B cell (primary cell): ENCODE measurements at regions not wholly inside any gene's neighbourhood (a gene's known extent, or its start where the extent isn't known, plus 50 kb on each side); places are given as distances from the start of the nearest gene placed in this dataset.

Experiments
- ATAC-seq: fragments of 200-7000 bp; cut with Tn5 transposase; one replicate; pipeline ENCODE4 v1.10.0; 2021; ENCODE audit warnings: low read depth, mild to moderate bottlenecking, moderate number of reproducible peaks, moderate library complexity
- CTCF ChIA-PET: fragments of 350-600 bp; sonication (Branson Sonifier 250); formaldehyde crosslinking; loops from one replicate; lab custom pipeline; 2021; ENCODE audit warnings: antibody characterized with exemption, inconsistent platforms; lab: Charles Lee
- POLR2A ChIA-PET: fragments of 350-600 bp; sonication (Branson Sonifier 250); formaldehyde crosslinking; loops from one replicate; lab custom pipeline; 2021; ENCODE audit warnings: antibody characterized with exemption; lab: Charles Lee
- DNase-seq: peaks from one replicate; pipeline ENCODE4 v3.0.0; 2013
- H2AFZ ChIP-seq: 2 replicates; pipeline ENCODE4 v1.6.1; 2012; ENCODE audit warnings: mild to moderate bottlenecking, low read depth, low read length; ENCODE audit not compliant: insufficient read depth, poor library complexity, severe bottlenecking
- H3K27ac ChIP-seq, 2 donors: 1 replicate in 1 of 2; 2 replicates in 1 of 2; pipeline ENCODE4 v1.5.1; 2012 to 2013; ENCODE audit warnings: low read length in 2 of 2, mild to moderate bottlenecking in 2 of 2, moderate library complexity in 1 of 2
- H3K27me3 ChIP-seq, 4 experiments: fragments of 200-600 bp in 1 of 4; sonication (generic) in 1 of 4; replicated peaks in 1 of 4; 1 replicate in 2 of 4; 2 replicates in 2 of 4; pipeline versions ENCODE4 v1.6.1 to v1.7.0; 2013 to 2016; ENCODE audit warnings: low read length in 3 of 4, mild to moderate bottlenecking in 2 of 4, mixed read lengths in 1 of 4, moderate library complexity in 1 of 4; ENCODE audit not compliant: insufficient read depth in 4 of 4, control insufficient read depth in 3 of 4; ENCODE audit errors: control extremely low read depth in 1 of 4
- H3K36me3 ChIP-seq, 2 experiments: replicated peaks in 1 of 2; 1 replicate in 1 of 2; 2 replicates in 1 of 2; pipeline versions ENCODE4 v1.6.1 to v1.7.1; 2013; ENCODE audit warnings: low read length in 1 of 2; ENCODE audit not compliant: insufficient read depth in 2 of 2, control insufficient read depth in 1 of 2; ENCODE audit errors: control extremely low read depth in 1 of 2, extremely low read depth in 1 of 2
- H3K4me1 ChIP-seq, 2 donors: fragments of 200-600 bp in 1 of 2; sonication (generic) in 1 of 2; 1 replicate in 1 of 2; 2 replicates in 1 of 2; pipeline versions ENCODE4 v1.5.1 to v1.6.1; 2013 to 2017; ENCODE audit warnings: low read length in 2 of 2; ENCODE audit not compliant: control insufficient read depth in 2 of 2, insufficient read depth in 2 of 2
- H3K4me2 ChIP-seq: replicated peaks from 2 replicates; pipeline ENCODE3; 2012; ENCODE audit warnings: mild to moderate bottlenecking, low read depth, low read length; ENCODE audit not compliant: poor library complexity, severe bottlenecking
- H3K4me3 ChIP-seq, 5 experiments: fragments of 200-600 bp in 1 of 5; sonication (generic) in 1 of 5; 1 replicate in 3 of 5; 2 replicates in 2 of 5; pipeline versions ENCODE4 v1.5.1 to v1.7.0; 2011 to 2016; ENCODE audit warnings: low read length in 4 of 5, mild to moderate bottlenecking in 4 of 5, low read depth in 2 of 5, control low read depth in 1 of 5, moderate library complexity in 1 of 5; ENCODE audit not compliant: insufficient read depth in 1 of 5; ENCODE audit errors: control extremely low read depth in 1 of 5, extremely low read depth in 1 of 5
- H3K79me2 ChIP-seq: fragments of 200-600 bp; sonication (generic); one replicate; pipeline ENCODE4 v1.6.0; 2016; ENCODE audit warnings: low read length; ENCODE audit not compliant: control insufficient read depth, insufficient read depth
- H3K9ac ChIP-seq: fragments of 200-600 bp; sonication (generic); 2 replicates; pipeline ENCODE4 v1.6.1; 2017; ENCODE audit warnings: mild to moderate bottlenecking, low read length, moderate library complexity
- H3K9me3 ChIP-seq, 3 donors: one replicate each; pipeline versions ENCODE4 v1.6.1 to v1.7.1; 2013; ENCODE audit warnings: low read length in 2 of 3; ENCODE audit not compliant: control insufficient read depth in 2 of 3, insufficient read depth in 1 of 3; ENCODE audit errors: control extremely low read depth in 1 of 3
- H4K20me1 ChIP-seq: 2 replicates; pipeline ENCODE4 v1.6.0; 2012; ENCODE audit warnings: mild to moderate bottlenecking, low read length; ENCODE audit not compliant: insufficient read depth, control insufficient read depth, poor library complexity, severe bottlenecking
- H3K27ac Mint-ChIP-seq: one replicate; pipeline ENCODE4 v1.8.0; 2021; ENCODE audit warnings: mixed read lengths
- H3K27me3 Mint-ChIP-seq: one replicate; pipeline ENCODE4 v1.8.0; 2021; ENCODE audit warnings: mixed read lengths
- H3K4me1 Mint-ChIP-seq: one replicate; pipeline ENCODE4 v1.8.0; 2021; ENCODE audit warnings: mixed read lengths
- H3K4me3 Mint-ChIP-seq: one replicate; pipeline ENCODE4 v1.8.0; 2021; ENCODE audit warnings: mixed read lengths
- H3K9me3 Mint-ChIP-seq: one replicate; pipeline ENCODE4 v1.8.0; 2022; ENCODE audit warnings: mixed read lengths; ENCODE audit not compliant: insufficient read depth
- EZH2 ChIP-seq: IDR thresholded peaks from 2 replicates; pipeline ENCODE4 v1.6.1; 2012; ENCODE audit warnings: borderline replicate concordance, low read depth, mild to moderate bottlenecking, moderate library complexity, low read length; ENCODE audit not compliant: insufficient read depth, poor library complexity, severe bottlenecking
- WGBS: methylation state at CpG from one replicate; pipeline ENCODE4 v1.1.5; 2013; ENCODE audit warnings: missing lambda C conversion rate; ENCODE audit not compliant: insufficient coverage; 5-methylcytosine and 5-hydroxymethylcytosine counted together
- intact Hi-C: fragments of 100-400 bp; cut with micrococcal nuclease; formaldehyde crosslinking; loops from one replicate; pipeline ENCODE4 v1.10.0; 2022
- TF ChIP-seq, protein P1 (sequence below): fragments of 200-600 bp; IDR thresholded peaks from one replicate; pipeline ENCODE4 v1.8.0; 2022; ENCODE audit warnings: antibody characterized with exemption, mild to moderate bottlenecking

DNA sequence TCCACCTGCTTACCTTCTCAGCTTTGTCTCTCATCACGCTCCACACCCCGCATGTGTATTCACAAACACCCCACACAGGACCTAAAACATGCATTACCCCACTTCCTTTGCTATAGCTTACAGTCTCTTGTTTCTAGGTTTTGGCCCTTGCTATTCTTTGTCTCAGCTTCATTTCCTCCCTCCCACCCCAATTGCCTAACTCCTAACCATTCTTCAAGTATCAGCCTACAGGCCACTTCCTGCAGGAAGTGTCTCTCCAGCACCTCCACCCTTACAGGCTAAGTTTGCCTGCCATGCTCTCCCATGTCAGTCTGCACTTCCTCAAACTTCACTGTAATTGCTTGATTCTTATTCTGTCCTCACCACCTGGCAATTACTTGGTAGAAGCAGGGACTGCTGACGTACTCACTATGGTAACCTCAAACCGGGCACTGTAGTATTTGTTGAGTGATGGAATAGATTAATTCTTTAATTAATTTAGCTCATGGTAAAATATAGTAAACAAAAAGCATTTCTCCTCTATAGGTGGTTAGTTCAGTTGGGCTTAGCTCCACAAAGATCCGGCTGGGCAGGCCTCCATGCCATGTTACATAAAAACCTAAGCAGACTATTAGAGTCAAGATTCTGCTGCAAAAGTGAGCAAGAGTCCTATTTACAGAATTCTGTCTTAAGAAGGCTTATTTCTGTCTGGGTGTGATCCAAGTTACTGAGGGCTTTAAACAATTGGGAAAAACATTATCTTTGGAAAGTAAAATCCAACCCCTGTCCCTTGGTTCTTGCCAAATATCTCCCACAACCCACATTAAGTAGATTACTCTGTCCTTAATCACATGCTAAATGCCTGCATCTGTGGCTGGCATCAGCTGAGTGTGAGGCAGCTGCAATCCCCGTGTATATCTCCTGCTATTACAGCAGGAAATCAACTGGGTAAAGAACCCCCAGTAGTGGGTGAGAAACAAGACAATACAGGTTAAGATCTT is 124.7 kb upstream of the CPEB2 start:
- H3K4me1 Mint-ChIP-seq: peaks cover 13% of the 10 kb centered on the region
- Histone ChIP-seq H3K4me3 (no peak overlapping the region), H3K9me3 (no peaks in the 10 kb centered on the region), H2AFZ (peak overlapping the region; percentile 27), H4K20me1 (no peaks in the 10 kb centered on the region), H3K9ac (no peak overlapping the region), H3K27ac (no peak overlapping the region), H3K36me3 (no peaks in the 10 kb centered on the region), H3K4me1 (peaks cover 9 to 10% of the 10 kb centered on the region in 2 donors), H3K4me2 (peak overlapping the region; percentile 32), H3K27me3 (no peaks in the 10 kb centered on the region), H3K79me2 (no peaks in the 10 kb centered on the region)
- H3K4me3 Mint-ChIP-seq: no peak overlapping the region
- TF ChIP-seq EZH2: no peak
- TF ChIP-seq, protein P1, sequence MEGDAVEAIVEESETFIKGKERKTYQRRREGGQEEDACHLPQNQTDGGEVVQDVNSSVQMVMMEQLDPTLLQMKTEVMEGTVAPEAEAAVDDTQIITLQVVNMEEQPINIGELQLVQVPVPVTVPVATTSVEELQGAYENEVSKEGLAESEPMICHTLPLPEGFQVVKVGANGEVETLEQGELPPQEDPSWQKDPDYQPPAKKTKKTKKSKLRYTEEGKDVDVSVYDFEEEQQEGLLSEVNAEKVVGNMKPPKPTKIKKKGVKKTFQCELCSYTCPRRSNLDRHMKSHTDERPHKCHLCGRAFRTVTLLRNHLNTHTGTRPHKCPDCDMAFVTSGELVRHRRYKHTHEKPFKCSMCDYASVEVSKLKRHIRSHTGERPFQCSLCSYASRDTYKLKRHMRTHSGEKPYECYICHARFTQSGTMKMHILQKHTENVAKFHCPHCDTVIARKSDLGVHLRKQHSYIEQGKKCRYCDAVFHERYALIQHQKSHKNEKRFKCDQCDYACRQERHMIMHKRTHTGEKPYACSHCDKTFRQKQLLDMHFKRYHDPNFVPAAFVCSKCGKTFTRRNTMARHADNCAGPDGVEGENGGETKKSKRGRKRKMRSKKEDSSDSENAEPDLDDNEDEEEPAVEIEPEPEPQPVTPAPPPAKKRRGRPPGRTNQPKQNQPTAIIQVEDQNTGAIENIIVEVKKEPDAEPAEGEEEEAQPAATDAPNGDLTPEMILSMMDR: no peak
- CTCF ChIA-PET: no interaction called here
- no peak overlapping the region for H3K27ac Mint-ChIP-seq
- peak; percentile 24 for ATAC-seq
- whole genome bisulfite sequencing: 20% methylated on average over 2 of the region's 6 CpGs
- H3K27me3 Mint-ChIP-seq: no peaks in the 10 kb centered on the region
- POLR2A ChIA-PET: no interaction called here
- H3K9me3 Mint-ChIP-seq: no peaks in the 10 kb centered on the region
- intact Hi-C loops: no loop called here
- DNase-seq: peak; percentile 19

DNA sequence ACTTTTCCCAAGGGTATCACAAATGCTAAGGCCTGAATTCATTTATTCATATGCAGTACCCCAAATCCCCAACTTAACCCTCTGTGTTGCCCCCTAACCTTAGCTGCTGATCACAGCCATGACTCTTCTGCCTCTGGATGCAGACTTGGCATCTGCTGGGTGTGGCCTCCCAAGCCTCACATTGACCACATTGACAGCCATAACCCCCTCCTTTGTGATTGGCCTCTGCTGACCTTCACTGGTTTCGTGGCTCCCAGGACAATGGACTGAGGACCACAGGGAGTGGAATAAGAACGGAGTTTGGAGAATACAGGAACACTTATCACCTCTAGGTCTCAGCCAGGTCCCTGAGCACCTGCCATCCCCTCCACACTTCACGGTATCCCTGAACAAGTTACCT is 123.6 kb upstream of the CPEB2 start:
- intact Hi-C loops: no loop called here
- no CpG with 5 or more reads among the region's 3 CpGs for WGBS

More for the DNA sequence above, 123.6 kb upstream of the CPEB2 start:
- Histone ChIP-seq H3K4me3 (no peak overlapping the region), H3K27me3 (no peaks in the 10 kb centered on the region), H2AFZ (no peak overlapping the region), H3K79me2 (no peaks in the 10 kb centered on the region), H3K4me2 (no peak overlapping the region), H3K9me3 (no peaks in the 10 kb centered on the region), H3K4me1 (peaks cover 9 to 10% of the 10 kb centered on the region in 2 donors), H3K27ac (no peak overlapping the region), H3K36me3 (no peaks in the 10 kb centered on the region), H3K9ac (no peak overlapping the region), H4K20me1 (no peaks in the 10 kb centered on the region)
- ChIA-PET CTCF (no interaction called here), POLR2A (no interaction called here)
- Mint-ChIP-seq H3K27ac (no peak overlapping the region), H3K4me3 (no peak overlapping the region), H3K4me1 (peaks cover 13% of the 10 kb centered on the region), H3K9me3 (no peaks in the 10 kb centered on the region), H3K27me3 (peaks cover 5% of the 10 kb centered on the region)
- DNase-seq (no peak), ATAC-seq (no peak)
- TF ChIP-seq, protein P1: no peak
- TF ChIP-seq EZH2: no peak
